Right lobe of liver (tissue), 4 donors: ENCODE measurements at regions not wholly inside any gene's neighbourhood (a gene's known extent, or its start where the extent isn't known, plus 50 kb on each side); places are given as distances from the start of the nearest gene placed in this dataset.

Experiments
- POLR2A ChIP-seq: fragments of 450-650 bp; IDR thresholded peaks from one replicate; pipeline ENCODE4 v1.6.1; 2017; ENCODE audit warnings: antibody characterized with exemption, mild to moderate bottlenecking
- TF ChIP-seq, protein P1 (sequence below), 4 donors: fragments of 200-600 bp in 3 of 4; fragments of 450-650 bp in 1 of 4; IDR thresholded peaks; one replicate each; pipeline versions ENCODE4 v1.5.1 to v1.8.0; 2016 to 2022; ENCODE audit warnings: antibody characterized with exemption in 4 of 4, mild to moderate bottlenecking in 2 of 4
- donor health status: DM: no; HTN: no; CAD: no.
- donor health status: DM: no; HTN: no; CAD: no.
- donor health status: DM: no; HTN: yes; CAD: no.

DNA sequence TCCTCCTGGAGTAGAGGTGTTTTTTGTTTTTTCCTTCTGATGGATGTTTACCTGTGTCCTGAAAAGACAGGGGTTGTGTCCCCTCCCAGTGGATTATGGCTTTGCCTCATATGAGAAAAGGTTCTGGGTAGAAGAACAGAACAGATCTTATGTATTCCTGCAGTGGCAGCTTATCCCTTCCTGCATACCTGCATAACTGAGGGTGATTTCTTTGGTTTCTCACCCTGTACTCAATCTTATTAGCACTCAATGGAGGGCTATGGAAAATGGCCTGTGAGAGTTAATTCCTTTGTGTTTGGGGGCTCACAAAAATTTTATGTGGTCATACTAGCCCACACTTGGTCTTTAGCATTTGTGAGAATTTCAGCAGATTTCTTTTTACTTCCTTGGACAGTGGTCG, 482.0 kb upstream of the ONECUT1 start:
- TF ChIP-seq, protein P1, sequence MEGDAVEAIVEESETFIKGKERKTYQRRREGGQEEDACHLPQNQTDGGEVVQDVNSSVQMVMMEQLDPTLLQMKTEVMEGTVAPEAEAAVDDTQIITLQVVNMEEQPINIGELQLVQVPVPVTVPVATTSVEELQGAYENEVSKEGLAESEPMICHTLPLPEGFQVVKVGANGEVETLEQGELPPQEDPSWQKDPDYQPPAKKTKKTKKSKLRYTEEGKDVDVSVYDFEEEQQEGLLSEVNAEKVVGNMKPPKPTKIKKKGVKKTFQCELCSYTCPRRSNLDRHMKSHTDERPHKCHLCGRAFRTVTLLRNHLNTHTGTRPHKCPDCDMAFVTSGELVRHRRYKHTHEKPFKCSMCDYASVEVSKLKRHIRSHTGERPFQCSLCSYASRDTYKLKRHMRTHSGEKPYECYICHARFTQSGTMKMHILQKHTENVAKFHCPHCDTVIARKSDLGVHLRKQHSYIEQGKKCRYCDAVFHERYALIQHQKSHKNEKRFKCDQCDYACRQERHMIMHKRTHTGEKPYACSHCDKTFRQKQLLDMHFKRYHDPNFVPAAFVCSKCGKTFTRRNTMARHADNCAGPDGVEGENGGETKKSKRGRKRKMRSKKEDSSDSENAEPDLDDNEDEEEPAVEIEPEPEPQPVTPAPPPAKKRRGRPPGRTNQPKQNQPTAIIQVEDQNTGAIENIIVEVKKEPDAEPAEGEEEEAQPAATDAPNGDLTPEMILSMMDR (IDR thresholded peaks at IDR 0.05): no peak
- TF ChIP-seq POLR2A: no peak
